AG10803 (cell line): ENCODE measurements at regions not wholly inside any gene's neighbourhood (a gene's known extent, or its start where the extent isn't known, plus 50 kb on each side); places are given as distances from the start of the nearest gene placed in this dataset.

Experiments
- DNase-seq: peaks from one replicate; pipeline ENCODE4 v3.0.0; 2010; ENCODE audit warnings: low read depth
- H3K4me3 ChIP-seq: 2 replicates; pipeline ENCODE4 v1.5.1; 2011; ENCODE audit warnings: mild to moderate bottlenecking, low read length, control low read depth
- CTCF ChIP-seq: conservative IDR thresholded peaks from 2 replicates; pipeline ENCODE4 v1.5.1; 2011; ENCODE audit warnings: mild to moderate bottlenecking, low read length, control low read depth, inconsistent platforms

- no peak overlapping the region for H3K4me3 ChIP-seq
- DNase-seq, result no peak
- TF ChIP-seq CTCF, result no peak
Measured at GRCh38 chr13:105316731-105317130, 1218.7 kb downstream of the EFNB2 start.

- no peak for DNase-seq
- H3K4me3 ChIP-seq, result no peak overlapping the region
- TF ChIP-seq CTCF, result no peak
Measured at GRCh38 chr13:105312906-105313305, 1222.6 kb downstream of the EFNB2 start.

GRCh38 chr13:105311094-105311493 is 1224.4 kb downstream of the EFNB2 start:
- DNase-seq, result no peak
- H3K4me3 ChIP-seq, result no peak overlapping the region
- TF ChIP-seq CTCF, result no peak

GRCh38 chr13:105307776-105308175 is 1227.7 kb downstream of the EFNB2 start:
- no peak for TF ChIP-seq CTCF
- no peak for DNase-seq
- no peak overlapping the region for H3K4me3 ChIP-seq

- TF ChIP-seq CTCF, result no peak
- no peak overlapping the region for H3K4me3 ChIP-seq
- DNase-seq, result no peak
Measured at GRCh38 chr13:105297839-105298238, 1237.6 kb downstream of the EFNB2 start.

GRCh38 chr13:105291987-105292386 is 1243.5 kb downstream of the EFNB2 start:
- no peak overlapping the region for H3K4me3 ChIP-seq
- DNase-seq, result no peak
- no peak for TF ChIP-seq CTCF

GRCh38 chr13:105290596-105290995 is 1244.9 kb downstream of the EFNB2 start:
- DNase-seq, result no peak
- H3K4me3 ChIP-seq, result no peak overlapping the region
- no peak for TF ChIP-seq CTCF
